Sciatic nerve (tissue), 2 donors: ENCODE measurements at regions not wholly inside any gene's neighbourhood (a gene's known extent, or its start where the extent isn't known, plus 50 kb on each side); places are given as distances from the start of the nearest gene placed in this dataset.

Source experiments
- ATAC-seq: fragments of 200-7000 bp; cut with Tn5 transposase; one replicate; pipeline ENCODE4 v1.9.1; 2020; ENCODE audit warnings: mild to moderate bottlenecking, moderate library complexity
- DNase-seq: peaks from one replicate; pipeline ENCODE4 v3.0.0-alpha.2; 2020; ENCODE audit warnings: low spot score
- intact Hi-C: fragments of 100-400 bp; cut with DNase I; formaldehyde crosslinking; loops from one replicate; pipeline ENCODE4 v1.14.2; 2022
- donor health status: DM: no; HTN: no; CAD: no.
- donor health status: DM: no; HTN: no; CAD: no.

GRCh38 chr2:133823226-133823550, 254.9 kb upstream of the NCKAP5 start:
- DNase-seq (no peak), ATAC-seq (no peak)
- intact Hi-C loops = no loop called here

GRCh38 chr2:133824869-133825268, 256.6 kb upstream of the NCKAP5 start:
- intact Hi-C loops = no loop called here
- DNase-seq (no peak), ATAC-seq (no peak)

GRCh38 chr2:133825778-133826177, 257.5 kb upstream of the NCKAP5 start:
- no peak for ATAC-seq
- intact Hi-C loops = no loop called here
- DNase-seq = no peak

GRCh38 chr2:133828913-133829312, 260.6 kb upstream of the NCKAP5 start:
- ATAC-seq = no peak
- DNase-seq = no peak
- intact Hi-C loops = no loop called here

- intact Hi-C loops = no loop called here
- DNase-seq (no peak), ATAC-seq (no peak)
Observed at GRCh38 chr2:133829450-133830020, 261.3 kb upstream of the NCKAP5 start.

GRCh38 chr2:133833746-133834145, 265.5 kb upstream of the NCKAP5 start:
- intact Hi-C loops = no loop called here
- no peak for ATAC-seq
- no peak for DNase-seq

GRCh38 chr2:133835821-133836619, 267.8 kb upstream of the NCKAP5 start:
- DNase-seq (no peak), ATAC-seq (no peak)
- intact Hi-C loops = no loop called here

- ATAC-seq = no peak
- no peak for DNase-seq
- intact Hi-C loops = no loop called here
Observed at GRCh38 chr2:133836691-133837345, 268.6 kb upstream of the NCKAP5 start.

- ATAC-seq = no peak
- DNase-seq = no peak
- intact Hi-C loops = no loop called here
Observed at GRCh38 chr2:133837441-133838094, 269.3 kb upstream of the NCKAP5 start.

GRCh38 chr2:133838642-133839365, 270.5 kb upstream of the NCKAP5 start:
- no peak for ATAC-seq
- intact Hi-C loops = no loop called here
- DNase-seq = no peak

- no peak for DNase-seq
- no peak for ATAC-seq
- intact Hi-C loops = no loop called here
Observed at GRCh38 chr2:133839677-133840076, 271.4 kb upstream of the NCKAP5 start.

- no peak for ATAC-seq
- intact Hi-C loops = no loop called here
Observed at GRCh38 chr2:133840761-133841160, 272.5 kb upstream of the NCKAP5 start.

GRCh38 chr2:133841900-133842299, 273.6 kb upstream of the NCKAP5 start:
- peak; percentile 93 for ATAC-seq
- intact Hi-C loops = no loop called here
- no peak for DNase-seq

More at GRCh38 chr2:133840761-133841160, 272.5 kb upstream of the NCKAP5 start:
- DNase-seq = no peak

- ATAC-seq (no peak), DNase-seq (no peak)
- intact Hi-C loops = no loop called here
Observed at GRCh38 chr2:133842446-133842845, 274.2 kb upstream of the NCKAP5 start.

- intact Hi-C loops = no loop called here
- no peak for DNase-seq
- ATAC-seq = no peak
Observed at GRCh38 chr2:133843091-133843490, 274.8 kb upstream of the NCKAP5 start.

GRCh38 chr2:133843551-133843950, 275.3 kb upstream of the NCKAP5 start:
- ATAC-seq = no peak
- intact Hi-C loops = no loop called here

GRCh38 chr2:133844214-133844892, 276.1 kb upstream of the NCKAP5 start:
- ATAC-seq (peak; percentile 74), DNase-seq (peak; percentile 78)
- intact Hi-C loops = no loop called here

More at GRCh38 chr2:133843551-133843950, 275.3 kb upstream of the NCKAP5 start:
- DNase-seq = no peak

- DNase-seq = no peak
- intact Hi-C loops = no loop called here
- ATAC-seq = no peak
Observed at GRCh38 chr2:133846476-133846875, 278.2 kb upstream of the NCKAP5 start.

GRCh38 chr2:133847591-133847990, 279.3 kb upstream of the NCKAP5 start:
- DNase-seq = no peak
- ATAC-seq = no peak
- intact Hi-C loops = no loop called here
